HG02798 (cell line): ENCODE measurements at regions not wholly inside any gene's neighbourhood (a gene's known extent, or its start where the extent isn't known, plus 50 kb on each side); places are given as distances from the start of the nearest gene placed in this dataset.

Source experiments
- ATAC-seq: cut with Tn5 transposase; IDR thresholded peaks from one replicate; pipeline ENCODE4 v1.9.1; 2021; ENCODE audit warnings: mild to moderate bottlenecking; ENCODE audit not compliant: unreplicated experiment, poor library complexity

DNA sequence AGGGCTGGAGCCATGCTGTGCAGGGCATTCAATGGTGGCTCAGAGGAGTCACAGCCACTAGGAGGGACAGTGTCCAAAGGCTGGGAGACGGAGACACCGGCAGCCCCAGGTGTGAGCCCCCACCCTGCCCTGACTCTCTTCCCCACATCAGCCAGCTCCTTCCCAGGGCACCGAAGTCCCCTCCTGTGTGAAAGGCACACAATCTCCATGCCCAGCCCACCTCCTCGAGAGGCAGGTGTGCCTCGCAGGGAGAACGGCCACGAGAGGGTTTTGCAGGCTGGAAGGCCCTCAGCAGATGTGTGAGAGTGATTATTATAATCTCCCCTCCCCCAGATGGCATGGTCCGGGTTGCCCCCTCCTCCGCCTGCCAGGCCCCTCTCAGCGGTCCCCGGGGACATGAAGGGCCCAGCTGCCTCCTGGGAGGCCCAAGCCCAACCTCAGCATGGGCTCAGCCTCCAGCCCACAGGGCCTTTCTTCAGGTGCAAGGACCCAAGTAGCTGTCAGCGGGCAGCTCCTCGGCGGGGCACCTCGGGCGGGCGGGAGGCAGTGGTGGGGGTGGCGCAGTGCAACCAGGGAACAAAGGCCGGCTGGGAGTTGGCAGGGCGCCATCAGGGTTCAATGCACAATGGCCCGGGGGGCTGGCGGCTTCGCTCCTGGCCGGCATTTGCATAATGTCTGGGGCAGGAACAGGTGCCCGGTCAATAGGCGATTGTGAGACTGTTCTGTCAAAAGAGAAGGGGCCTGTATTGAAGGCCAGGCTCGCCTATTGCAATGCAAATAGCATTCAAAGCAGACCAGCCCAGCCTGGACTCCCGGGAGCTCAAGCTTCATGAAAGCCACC is 155.3 kb upstream of the ZMIZ1 start:
- no peak for ATAC-seq

DNA sequence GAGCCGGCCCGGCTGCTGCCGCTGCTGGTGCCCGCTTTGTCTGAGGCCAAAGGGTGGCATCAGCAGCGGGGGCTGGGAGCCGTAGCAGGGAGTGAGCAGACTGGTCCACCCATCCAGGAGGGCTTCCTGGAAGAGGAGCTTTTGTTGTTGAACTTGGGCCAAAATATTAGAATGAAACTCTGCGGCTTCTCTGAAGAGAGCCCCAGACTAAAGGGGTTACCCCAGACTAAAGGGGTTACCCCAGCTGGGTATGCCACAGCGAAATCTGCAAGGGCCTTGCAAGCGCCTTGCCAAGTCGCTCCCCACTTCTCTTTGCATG is 154.7 kb upstream of the ZMIZ1 start:
- no peak for ATAC-seq

DNA sequence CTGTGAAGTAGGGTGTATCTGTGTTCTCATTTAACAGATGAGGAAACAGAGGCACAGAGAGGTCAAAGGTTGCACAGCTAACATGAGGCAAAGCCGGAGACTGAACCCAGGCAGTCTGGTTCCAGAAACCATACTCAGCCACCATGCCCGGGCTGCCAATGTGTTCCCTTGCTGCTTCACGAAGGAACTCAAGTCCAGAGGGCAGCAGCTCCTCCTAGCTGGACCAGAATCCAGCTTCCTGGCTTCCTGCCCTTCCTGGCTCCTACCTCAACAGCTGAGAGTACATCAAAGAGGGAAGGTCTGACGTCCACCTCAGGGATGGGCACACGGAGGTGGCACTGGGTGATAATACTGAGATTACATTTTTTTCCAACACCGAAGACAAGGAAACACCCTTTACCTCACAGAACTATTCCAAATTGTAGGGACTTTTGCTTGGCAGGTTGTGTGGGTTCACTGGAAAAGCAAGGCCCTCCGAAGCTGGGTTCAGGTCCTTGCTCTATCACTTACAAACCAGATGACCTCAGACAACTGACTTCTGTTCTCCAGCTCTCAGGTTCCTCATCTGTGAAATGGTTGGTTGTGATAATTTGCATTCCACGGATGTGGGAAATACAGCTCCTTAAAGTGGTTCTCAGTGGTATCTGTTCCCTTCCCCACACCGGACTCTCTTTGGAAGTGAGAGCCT is 154.1 kb upstream of the ZMIZ1 start:
- ATAC-seq = no peak

DNA sequence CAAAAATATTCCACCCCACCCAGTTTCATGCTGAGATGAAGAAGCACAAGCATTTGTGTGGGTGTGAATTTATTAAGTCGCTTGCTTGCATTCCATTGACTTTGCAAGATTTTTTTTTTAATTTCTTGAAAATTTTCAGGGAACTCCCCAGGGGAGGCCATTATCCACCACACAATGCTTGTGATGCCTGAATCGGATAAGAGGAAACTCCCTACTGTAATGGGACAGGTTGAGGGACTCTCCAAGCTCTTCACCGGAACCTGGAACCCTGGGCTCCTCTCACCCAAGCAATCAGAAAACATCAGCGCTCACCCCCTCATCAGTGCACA is 153.6 kb upstream of the ZMIZ1 start:
- ATAC-seq = no peak

DNA sequence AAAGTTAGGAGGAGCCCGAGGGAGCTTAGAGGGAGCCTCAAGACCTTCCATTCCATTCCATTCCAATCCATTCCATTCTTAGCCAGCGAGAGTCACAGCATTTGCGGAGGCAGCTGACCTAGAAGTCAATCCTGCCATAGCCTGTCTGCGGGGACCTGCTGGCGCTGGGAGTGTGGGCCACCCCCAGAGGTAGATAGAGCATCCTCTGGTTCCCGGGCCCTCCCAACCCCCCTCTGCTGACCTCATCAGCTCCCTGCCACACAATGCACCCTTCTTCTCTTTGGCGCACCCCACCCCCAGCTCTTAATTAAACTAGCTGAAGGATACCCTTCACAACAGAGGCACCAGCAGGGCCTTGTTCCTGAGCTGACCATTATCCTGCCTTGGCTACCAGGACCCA is 152.5 kb upstream of the ZMIZ1 start:
- no peak for ATAC-seq

DNA sequence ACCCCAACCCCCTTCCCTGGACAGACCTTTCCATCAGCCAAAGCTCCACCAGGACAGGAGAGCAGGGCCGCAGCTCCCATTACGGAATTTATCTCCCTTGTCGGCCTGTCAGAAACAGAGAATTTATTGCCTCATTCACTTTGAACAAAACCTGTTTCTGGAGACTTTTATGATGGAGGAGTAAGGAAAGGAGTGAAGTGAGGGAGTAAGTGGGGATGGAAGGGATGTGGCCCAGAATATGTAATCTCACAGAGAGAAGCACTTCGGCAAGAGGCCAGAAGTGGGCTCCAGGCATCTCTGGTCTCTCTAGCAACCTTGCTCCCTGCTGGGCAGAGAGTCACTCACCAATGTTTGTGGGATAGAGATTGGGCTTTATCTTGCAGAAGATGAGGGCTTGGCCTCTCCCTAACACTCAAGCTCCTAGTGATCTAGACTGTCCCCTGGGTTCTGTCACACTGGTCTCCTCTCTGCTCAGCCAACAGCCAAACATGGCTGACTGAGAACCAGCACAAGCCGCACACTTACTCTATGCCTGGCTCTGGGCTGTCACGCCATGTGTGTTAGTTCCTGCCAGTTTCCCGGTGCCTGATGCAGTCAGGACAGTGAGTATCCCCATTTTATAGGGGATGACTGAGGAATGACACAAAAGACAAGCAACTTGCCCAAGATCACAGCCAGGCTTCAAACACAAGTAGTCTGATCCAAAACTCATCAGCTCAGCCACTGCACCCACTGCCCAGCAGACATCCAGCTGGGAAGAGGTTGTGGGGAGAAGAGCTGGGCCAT is 149.4 kb upstream of the ZMIZ1 start:
- ATAC-seq = no peak

DNA sequence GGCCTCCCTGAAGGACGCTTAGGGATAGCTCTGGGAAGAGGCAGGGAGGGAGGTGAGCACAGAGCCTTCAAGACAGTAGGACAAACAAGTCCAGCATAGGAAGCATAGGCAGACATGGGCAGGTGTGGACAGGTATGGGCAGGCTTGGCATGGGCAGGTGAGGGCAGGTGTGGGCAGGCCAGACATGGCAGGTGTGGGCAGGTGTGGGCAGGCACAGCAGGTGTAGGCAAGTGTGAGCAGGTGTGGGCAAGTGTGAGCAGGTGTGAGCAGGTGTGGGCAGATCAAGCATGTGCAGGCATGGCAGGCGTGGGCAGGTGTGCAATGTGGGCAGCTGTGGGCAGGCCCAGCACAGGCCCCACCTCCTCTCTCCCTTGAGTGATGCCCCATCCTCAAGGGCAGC is 148.8 kb upstream of the ZMIZ1 start:
- ATAC-seq = no peak

DNA sequence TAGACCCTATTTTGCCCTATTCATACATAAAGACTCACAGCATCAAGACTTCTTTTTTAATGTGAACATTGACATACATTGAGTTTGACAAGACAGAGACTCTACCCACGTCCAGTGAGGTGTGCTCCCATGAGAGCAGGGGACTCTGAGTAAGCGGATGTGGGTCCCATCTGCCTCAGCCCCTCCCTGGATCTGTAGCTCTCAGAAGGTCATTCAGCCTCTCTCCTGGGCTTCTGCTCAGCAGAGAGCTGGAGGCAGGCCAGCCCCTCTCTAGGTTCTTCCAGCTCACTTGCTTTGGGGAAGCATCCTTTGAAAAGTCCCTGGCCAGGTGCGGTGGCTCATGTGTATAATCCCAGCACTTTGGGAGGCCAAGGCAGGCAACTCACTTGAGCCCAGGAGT is 146.9 kb upstream of the ZMIZ1 start:
- ATAC-seq = no peak

DNA sequence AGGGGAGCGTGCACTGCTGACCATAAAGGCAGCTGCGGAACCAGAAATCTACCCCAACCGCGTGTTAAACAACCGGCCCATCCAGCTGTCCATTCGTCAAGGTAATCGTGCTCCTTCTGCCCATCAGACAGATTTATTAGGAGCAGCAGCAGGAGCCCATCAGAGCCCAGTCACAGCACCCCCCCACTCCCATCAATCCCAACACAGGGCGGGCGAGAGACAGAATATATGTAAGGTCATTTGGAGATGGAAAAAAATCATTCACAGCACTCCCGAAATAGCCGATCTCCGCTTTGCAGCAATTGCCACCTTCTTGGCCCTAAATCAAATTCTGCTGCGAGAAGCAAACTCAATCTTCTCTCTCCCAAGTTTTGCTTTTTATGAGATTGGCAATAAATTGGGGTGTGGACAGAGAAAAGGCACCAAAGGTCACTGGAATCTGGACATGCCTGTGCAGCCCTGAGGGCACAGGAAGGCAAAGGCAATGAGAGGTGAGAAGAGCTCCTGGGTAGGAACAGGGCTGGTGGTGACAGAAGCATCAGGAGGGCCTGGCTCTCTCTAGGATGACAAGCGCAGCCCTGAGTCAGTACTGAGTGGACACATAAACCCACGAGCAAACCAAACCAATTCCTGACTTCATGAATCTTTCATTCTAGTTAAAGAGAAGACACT is 145.0 kb upstream of the ZMIZ1 start:
- ATAC-seq = no peak

DNA sequence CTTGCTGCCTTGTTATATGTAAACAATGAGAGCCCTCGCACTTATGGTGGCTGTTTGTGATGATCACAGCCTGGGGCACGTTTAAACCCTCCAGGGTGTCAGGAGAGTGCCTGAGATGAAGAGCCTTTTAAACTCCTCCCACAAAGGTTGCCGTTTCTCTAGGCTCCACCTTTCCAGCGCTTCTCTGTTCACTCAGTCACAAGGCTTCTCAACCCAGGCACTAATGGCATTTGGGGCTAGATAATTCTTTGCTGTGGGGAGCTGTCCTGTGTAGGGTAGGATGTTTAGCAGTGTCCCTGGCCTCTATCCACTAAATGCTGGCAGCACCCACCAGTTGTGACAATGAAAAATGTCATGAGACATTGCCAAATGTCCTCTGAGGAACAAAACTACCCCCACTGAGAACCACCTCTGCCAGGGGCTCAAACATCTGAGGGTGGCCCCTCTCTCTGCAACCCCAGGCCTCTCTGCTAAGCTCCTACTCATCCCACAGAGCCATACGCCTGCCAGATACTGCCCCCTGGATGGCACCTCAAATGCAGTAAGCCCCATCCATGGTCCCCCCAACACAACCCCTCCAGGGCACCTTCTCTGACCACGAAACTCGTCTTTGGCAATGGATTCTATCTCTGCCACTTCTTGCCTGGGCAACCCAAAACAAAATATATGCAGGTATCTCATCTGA is 144.3 kb upstream of the ZMIZ1 start:
- ATAC-seq = no peak

DNA sequence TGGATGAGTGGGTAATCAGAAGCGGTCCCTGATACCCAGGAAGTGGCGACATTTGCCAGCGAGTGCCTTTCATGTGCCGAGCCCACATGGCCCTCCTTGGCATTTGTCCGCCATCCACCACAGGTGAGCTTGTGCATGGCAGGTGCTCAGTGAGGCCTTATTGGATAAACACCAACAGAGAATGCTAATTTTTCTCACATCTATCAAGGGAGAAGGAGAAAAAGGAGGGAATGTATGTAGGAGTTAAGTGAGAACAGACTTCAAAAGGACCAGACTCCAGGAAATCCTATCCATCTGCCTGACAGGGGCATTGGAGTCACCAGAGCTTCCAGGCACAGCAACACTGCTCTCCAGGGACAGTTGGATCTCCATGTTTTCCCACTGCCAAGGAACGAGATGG is 143.5 kb upstream of the ZMIZ1 start:
- ATAC-seq = no peak

DNA sequence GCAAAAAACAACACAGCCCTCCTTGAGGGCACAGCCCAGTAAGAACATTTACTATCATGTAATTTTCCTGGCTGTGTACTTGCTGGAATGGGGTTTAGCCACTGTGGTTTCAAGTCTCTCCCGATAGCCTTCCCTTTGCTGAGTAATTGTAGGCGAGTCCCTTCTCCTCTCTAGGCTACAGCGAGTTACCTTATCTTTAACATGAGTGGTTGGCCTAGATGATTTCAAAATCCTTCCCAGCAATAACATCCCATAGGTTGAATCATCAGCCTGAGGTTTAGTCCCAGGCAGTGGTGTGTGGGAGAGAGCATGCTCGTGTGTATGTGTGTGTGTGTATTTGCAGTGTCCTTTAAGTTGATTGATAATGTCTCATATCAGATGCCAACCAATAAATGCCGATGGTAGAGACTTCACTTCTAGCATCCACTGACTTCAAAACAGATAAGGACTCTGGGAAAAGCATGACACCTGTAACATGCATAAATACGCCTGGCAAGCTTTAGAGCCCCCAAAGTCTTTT is 142.9 kb upstream of the ZMIZ1 start:
- ATAC-seq = no peak

DNA sequence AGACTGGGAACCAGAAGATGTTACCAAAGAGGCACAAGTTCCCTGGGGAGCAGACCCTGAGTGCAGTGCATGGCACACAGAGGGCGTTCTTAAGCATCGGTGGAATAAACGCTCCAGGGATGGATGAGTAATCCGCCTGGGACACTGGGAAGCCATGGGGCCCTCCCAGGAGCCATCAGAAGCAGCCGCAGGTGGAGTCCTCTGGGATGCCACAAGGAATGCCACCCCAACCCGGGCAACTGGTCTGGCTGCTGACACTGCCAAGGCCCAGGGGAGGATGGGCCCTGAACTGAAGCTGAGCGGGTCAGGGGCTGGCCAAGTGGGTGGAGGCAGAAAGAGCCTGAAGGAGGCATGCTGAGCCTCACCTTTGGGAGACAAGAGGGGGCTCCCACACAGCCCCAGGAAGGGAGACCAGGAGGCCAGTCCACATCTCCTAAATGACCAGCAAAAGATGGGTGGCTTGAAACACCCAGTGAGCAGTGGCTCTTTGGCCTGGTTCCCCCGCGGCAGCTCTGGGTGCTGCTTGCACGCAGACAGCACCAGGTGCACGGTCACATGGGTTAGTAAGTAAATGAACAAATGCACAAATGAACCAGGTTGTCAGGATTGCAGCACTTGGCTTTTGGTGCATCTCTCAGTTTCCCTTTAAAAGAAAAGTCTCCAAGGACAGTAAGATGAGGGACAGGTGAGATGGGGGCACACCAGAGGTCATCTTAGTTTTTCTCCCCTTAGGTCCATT is 141.3 kb upstream of the ZMIZ1 start:
- no peak for ATAC-seq

DNA sequence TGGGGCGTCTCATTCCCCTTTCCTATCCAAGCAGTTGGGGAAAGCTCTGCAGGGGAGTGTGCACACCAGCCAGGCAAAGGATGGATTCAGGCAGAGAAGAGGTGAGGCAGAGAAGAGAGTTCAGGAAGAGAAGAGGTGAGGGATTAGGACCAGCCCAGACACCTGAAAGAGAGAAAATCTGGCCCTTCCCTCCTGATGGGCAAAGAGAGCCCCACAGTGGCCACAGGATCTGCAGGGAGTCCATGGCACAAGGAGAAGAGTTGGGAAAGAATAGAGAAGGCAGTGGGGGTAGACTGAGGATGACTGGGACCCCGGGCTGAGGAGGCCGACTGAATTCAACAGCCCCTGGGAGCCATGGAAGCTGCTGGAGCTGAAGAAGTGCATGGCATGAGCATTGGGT is 140.4 kb upstream of the ZMIZ1 start:
- ATAC-seq = no peak

DNA sequence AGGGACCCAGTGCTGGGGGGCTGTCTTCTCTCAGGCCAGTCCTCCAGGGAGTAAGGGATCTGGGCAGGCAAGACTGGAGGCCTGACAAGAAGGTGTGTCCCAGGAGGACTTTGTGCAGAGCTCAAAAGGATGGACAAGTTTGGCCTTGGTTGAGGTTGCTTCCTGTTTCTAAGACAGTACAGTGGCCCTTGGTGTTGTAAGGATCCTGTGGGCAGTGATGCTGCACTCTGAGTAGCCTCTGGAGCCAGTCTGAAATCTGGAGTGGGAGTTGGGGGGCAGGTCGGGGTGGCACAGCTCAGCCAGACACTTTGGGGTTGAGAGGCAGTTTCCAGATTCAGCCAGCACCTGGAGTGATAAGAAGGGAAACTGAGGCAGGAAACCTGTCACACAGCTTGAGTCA is 139.2 kb upstream of the ZMIZ1 start:
- ATAC-seq = no peak

DNA sequence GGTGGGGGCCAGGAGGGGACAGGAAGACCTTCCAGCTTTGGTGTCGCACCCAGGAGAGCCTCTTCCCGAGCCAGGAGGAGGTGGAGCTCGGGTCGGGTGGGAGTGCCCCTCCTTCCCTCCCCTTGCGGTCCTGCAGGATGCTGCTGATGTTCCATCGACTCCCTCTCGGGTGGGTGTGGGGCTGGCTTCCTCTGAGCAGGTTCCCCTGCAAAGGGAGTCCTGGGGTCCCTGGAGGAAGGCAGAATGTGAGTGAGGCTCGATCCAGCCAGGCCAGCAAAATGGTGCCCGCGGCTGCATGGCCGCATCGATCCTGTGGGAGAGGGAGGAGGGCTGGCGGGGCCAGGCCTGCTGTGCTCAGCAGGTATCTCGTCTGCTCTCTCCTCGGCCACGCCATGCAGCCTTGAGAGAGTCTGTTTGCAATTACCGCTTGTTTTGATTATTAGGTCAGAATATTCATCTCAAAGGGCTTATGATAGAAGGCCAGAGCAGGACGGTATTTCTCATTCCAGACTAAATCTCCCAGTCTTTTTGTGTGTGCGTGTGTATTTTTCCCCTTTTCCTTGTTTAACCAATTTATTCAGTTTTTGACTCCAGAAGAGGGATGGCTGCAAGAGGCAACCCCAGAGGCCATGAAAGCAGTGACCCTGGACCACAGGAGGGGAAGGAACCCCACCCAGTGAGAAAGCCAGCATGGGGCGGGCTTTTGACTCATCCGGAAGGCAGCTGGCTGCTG is 137.3 kb upstream of the ZMIZ1 start:
- no peak for ATAC-seq

DNA sequence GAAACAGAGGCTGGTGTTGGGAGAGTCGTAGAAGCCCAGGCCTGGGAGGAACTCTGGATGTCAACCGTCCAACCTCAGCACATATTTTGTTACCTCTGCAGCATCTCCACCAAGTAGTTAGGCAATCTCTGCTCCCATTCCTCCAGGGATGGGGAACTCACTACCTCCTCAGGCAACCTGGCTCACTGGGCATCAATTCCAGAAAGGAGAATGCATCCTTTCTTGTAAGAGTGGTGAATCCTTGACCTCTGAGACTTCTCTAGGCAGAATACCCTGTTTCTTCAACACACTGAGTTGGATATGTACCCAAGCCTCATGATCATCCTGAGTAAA is 136.7 kb upstream of the ZMIZ1 start:
- ATAC-seq = no peak

DNA sequence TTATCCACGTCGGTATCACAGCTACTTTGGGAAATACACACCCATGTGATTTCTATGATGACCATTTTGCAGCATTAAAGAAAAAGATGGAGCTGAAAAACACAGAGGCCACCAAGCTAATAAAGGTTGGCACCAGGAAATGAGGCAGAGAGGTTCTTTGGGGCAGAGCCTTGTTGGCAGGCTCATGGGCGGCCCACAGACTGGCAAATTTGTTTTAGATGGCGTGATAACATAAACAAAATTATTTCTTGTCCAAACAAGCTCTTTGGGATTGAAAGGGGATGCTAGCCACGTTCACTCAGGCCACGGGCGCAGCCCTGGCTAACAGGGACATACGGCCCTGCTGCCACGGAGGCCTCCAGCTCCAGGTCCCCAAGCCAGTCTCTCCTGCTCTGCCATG is 135.9 kb upstream of the ZMIZ1 start:
- ATAC-seq = no peak
